HG03460 (cell line): ENCODE measurements at regions not wholly inside any gene's neighbourhood (a gene's known extent, or its start where the extent isn't known, plus 50 kb on each side); places are given as distances from the start of the nearest gene placed in this dataset.
"Not testable (repeated sequence)": the region's sequence is repeated elsewhere in the genome, so short reads cannot be mapped to it uniquely, and the experiment has no call there.

ENCODE experiments used
- ATAC-seq: cut with Tn5 transposase; IDR thresholded peaks from one replicate; pipeline ENCODE4 v1.9.1; 2021; ENCODE audit not compliant: unreplicated experiment

GRCh38 chr11:81220146-81220895, 1513.3 kb downstream of the FAM181B start:
- ATAC-seq = no peak

GRCh38 chr11:81219661-81220060, 1514.0 kb downstream of the FAM181B start:
- no peak for ATAC-seq

GRCh38 chr11:81218440-81218839, 1515.2 kb downstream of the FAM181B start:
- ATAC-seq = no peak

GRCh38 chr11:81211050-81211449, 1522.6 kb downstream of the FAM181B start:
- no peak for ATAC-seq

GRCh38 chr11:81207421-81208054, 1526.1 kb downstream of the FAM181B start:
- ATAC-seq = no peak

- no peak for ATAC-seq
These were observed 1529.8 kb downstream of the FAM181B start for GRCh38 chr11:81203876-81204275.

- ATAC-seq = no peak
These were observed 1536.3 kb downstream of the FAM181B start for GRCh38 chr11:81197396-81197795.

- ATAC-seq = no peak
These were observed 1541.1 kb downstream of the FAM181B start for GRCh38 chr11:81192516-81192915.

GRCh38 chr11:81190546-81190945, 1543.1 kb downstream of the FAM181B start:
- ATAC-seq = no peak

- not testable (repeated sequence) for ATAC-seq
These were observed 1546.6 kb downstream of the FAM181B start for GRCh38 chr11:81187033-81187432.

GRCh38 chr11:81174646-81175330, 1558.9 kb downstream of the FAM181B start:
- no peak for ATAC-seq

- no peak for ATAC-seq
These were observed 1568.5 kb downstream of the FAM181B start for GRCh38 chr11:81165164-81165563.

- no peak for ATAC-seq
These were observed 1573.8 kb downstream of the FAM181B start for GRCh38 chr11:81159900-81160299.

GRCh38 chr11:81135570-81135969, 1598.1 kb downstream of the FAM181B start:
- no peak for ATAC-seq

- no peak for ATAC-seq
These were observed 1604.0 kb downstream of the FAM181B start for GRCh38 chr11:81129618-81130017.

- ATAC-seq = no peak
These were observed 1620.9 kb downstream of the FAM181B start for GRCh38 chr11:81112718-81113117.

GRCh38 chr11:81104051-81104450, 1629.6 kb downstream of the FAM181B start:
- no peak for ATAC-seq

GRCh38 chr11:81098471-81098870, 1635.2 kb downstream of the FAM181B start:
- ATAC-seq = no peak

- no peak for ATAC-seq
These were observed 1641.1 kb downstream of the FAM181B start for GRCh38 chr11:81092522-81092921.

GRCh38 chr11:81089242-81089641, 1644.4 kb downstream of the FAM181B start:
- ATAC-seq = no peak

- no peak for ATAC-seq
These were observed 1639.6 kb upstream of the TENM4 start for GRCh38 chr11:81080476-81080875.

GRCh38 chr11:81072273-81072672, 1631.4 kb upstream of the TENM4 start:
- no peak for ATAC-seq
